ENCODE measurements at regions not wholly inside any gene's neighbourhood (a gene's known extent, or its start where the extent isn't known, plus 50 kb on each side); places are given as distances from the start of the nearest gene placed in this dataset.
A peak's percentile ranks its signal among the peaks of the same experiment; 100 is the strongest.

- Histone ChIP-seq H3K4ac (ENCODE audit: low read length) (no peak overlapping the region), H3K36me3 (replicated peaks in 1 of 2; ENCODE audit: control insufficient read depth in 2 of 2, insufficient read depth in 2 of 2, low read length in 2 of 2) (no peaks in the 10 kb centered on the region), H2AFZ (ENCODE audit: low read length) (no peak overlapping the region), H3K9ac (ENCODE audit: low read depth, low read length, poor library complexity) (no peak overlapping the region), H2BK120ac (ENCODE audit: low read depth, low read length) (no peak overlapping the region), H3K4me3 (ENCODE audit: low read length in 2 of 2) (no peak overlapping the region), H3K79me1 (ENCODE audit: low read depth, low read length) (no peaks in the 10 kb centered on the region), H2BK15ac (ENCODE audit: low read length) (no peak overlapping the region), H3K9me3 (replicated peaks in 1 of 2; ENCODE audit: control insufficient read depth in 2 of 2, insufficient read depth in 1 of 2, low read depth in 1 of 2, low read length in 2 of 2) (no peaks in the 10 kb centered on the region), H3K14ac (ENCODE audit: low read length) (no peak overlapping the region), H3K27me3 (ENCODE audit: control insufficient read depth in 3 of 3, insufficient read depth in 3 of 3, low read depth in 1 of 3, low read length in 3 of 3) (no peaks in the 10 kb centered on the region), H3K27ac (replicated peaks; ENCODE audit: low read length) (no peak overlapping the region), H2AK5ac (ENCODE audit: low read depth, low read length) (no peak overlapping the region), H4K91ac (ENCODE audit: low read depth, low read length, poor library complexity) (no peak overlapping the region), H3K23ac (ENCODE audit: low read depth, low read length, poor library complexity) (no peak overlapping the region), H2BK12ac (ENCODE audit: low read length) (no peak overlapping the region), H3K18ac (ENCODE audit: low read length) (no peak overlapping the region), H3K4me1 (ENCODE audit: control insufficient read depth in 2 of 2, insufficient read depth in 1 of 2, low read depth in 1 of 2, low read length in 2 of 2) (peaks cover 9 to 11% of the 10 kb centered on the region in 2 donors), H4K8ac (ENCODE audit: low read depth, low read length) (no peak overlapping the region), H2BK5ac (ENCODE audit: low read length) (no peak overlapping the region), H3K4me2 (ENCODE audit: insufficient read depth, low read length, poor library complexity, severe bottlenecking) (no peak overlapping the region)
- whole genome bisulfite sequencing, 2 donors (ENCODE audit: extremely low coverage in 2 of 2, insufficient read length in 2 of 2, insufficient replicate concordance in 1 of 2): no CpG with 5 or more reads among the region's 1 CpG
- DNase-seq (ENCODE audit: low spot score): no peak
Measured at GRCh38 chr12:19006626-19007137, 122.9 kb upstream of the PLEKHA5 start.

- Histone ChIP-seq H3K36me3 (replicated peaks in 1 of 2; ENCODE audit: control insufficient read depth in 2 of 2, insufficient read depth in 2 of 2, low read length in 2 of 2) (no peaks in the 10 kb centered on the region), H3K4me2 (ENCODE audit: insufficient read depth, low read length, poor library complexity, severe bottlenecking) (no peak overlapping the region), H3K79me1 (ENCODE audit: low read depth, low read length) (no peaks in the 10 kb centered on the region), H3K9me3 (replicated peaks in 1 of 2; ENCODE audit: control insufficient read depth in 2 of 2, insufficient read depth in 1 of 2, low read depth in 1 of 2, low read length in 2 of 2) (no peaks in the 10 kb centered on the region), H2BK15ac (ENCODE audit: low read length) (no peak overlapping the region), H3K4ac (ENCODE audit: low read length) (no peak overlapping the region), H2BK5ac (ENCODE audit: low read length) (no peak overlapping the region), H4K8ac (ENCODE audit: low read depth, low read length) (no peak overlapping the region), H3K27ac (replicated peaks; ENCODE audit: low read length) (no peak overlapping the region), H3K4me1 (ENCODE audit: control insufficient read depth in 2 of 2, insufficient read depth in 1 of 2, low read depth in 1 of 2, low read length in 2 of 2) (peaks cover 9 to 11% of the 10 kb centered on the region in 2 donors), H2BK120ac (ENCODE audit: low read depth, low read length) (no peak overlapping the region), H4K91ac (ENCODE audit: low read depth, low read length, poor library complexity) (no peak overlapping the region), H2AK5ac (ENCODE audit: low read depth, low read length) (no peak overlapping the region), H3K18ac (ENCODE audit: low read length) (no peak overlapping the region), H3K4me3 (ENCODE audit: low read length in 2 of 2) (no peak overlapping the region), H3K27me3 (ENCODE audit: control insufficient read depth in 3 of 3, insufficient read depth in 3 of 3, low read depth in 1 of 3, low read length in 3 of 3) (no peaks in the 10 kb centered on the region), H3K23ac (ENCODE audit: low read depth, low read length, poor library complexity) (no peak overlapping the region), H2AFZ (ENCODE audit: low read length) (no peak overlapping the region), H3K14ac (ENCODE audit: low read length) (no peak overlapping the region), H3K9ac (ENCODE audit: low read depth, low read length, poor library complexity) (no peak overlapping the region), H2BK12ac (ENCODE audit: low read length) (no peak overlapping the region)
- DNase-seq (ENCODE audit: low spot score): no peak
- WGBS, 2 donors (ENCODE audit: extremely low coverage in 2 of 2, insufficient read length in 2 of 2, insufficient replicate concordance in 1 of 2): no CpG with 5 or more reads among the region's 2 CpGs
Measured at GRCh38 chr12:19008102-19008501, 121.4 kb upstream of the PLEKHA5 start.

GRCh38 chr12:19010087-19010486, 119.4 kb upstream of the PLEKHA5 start:
- Histone ChIP-seq H3K9ac (ENCODE audit: low read depth, low read length, poor library complexity) (no peak overlapping the region), H3K4me1 (ENCODE audit: control insufficient read depth in 2 of 2, insufficient read depth in 1 of 2, low read depth in 1 of 2, low read length in 2 of 2) (peaks cover 0 to 5% of the 10 kb centered on the region in 2 donors), H2BK120ac (ENCODE audit: low read depth, low read length) (no peak overlapping the region), H3K36me3 (replicated peaks in 1 of 2; ENCODE audit: control insufficient read depth in 2 of 2, insufficient read depth in 2 of 2, low read length in 2 of 2) (no peaks in the 10 kb centered on the region), H2AK5ac (ENCODE audit: low read depth, low read length) (no peak overlapping the region), H4K8ac (ENCODE audit: low read depth, low read length) (no peak overlapping the region), H3K14ac (ENCODE audit: low read length) (no peak overlapping the region), H3K9me3 (replicated peaks in 1 of 2; ENCODE audit: control insufficient read depth in 2 of 2, insufficient read depth in 1 of 2, low read depth in 1 of 2, low read length in 2 of 2) (no peaks in the 10 kb centered on the region), H3K27me3 (ENCODE audit: control insufficient read depth in 3 of 3, insufficient read depth in 3 of 3, low read depth in 1 of 3, low read length in 3 of 3) (no peaks in the 10 kb centered on the region), H3K18ac (ENCODE audit: low read length) (no peak overlapping the region), H3K4ac (ENCODE audit: low read length) (no peak overlapping the region), H4K91ac (ENCODE audit: low read depth, low read length, poor library complexity) (no peak overlapping the region), H3K79me1 (ENCODE audit: low read depth, low read length) (no peaks in the 10 kb centered on the region), H3K23ac (ENCODE audit: low read depth, low read length, poor library complexity) (no peak overlapping the region), H2BK5ac (ENCODE audit: low read length) (peak overlapping the region; percentile 79), H2BK15ac (ENCODE audit: low read length) (no peak overlapping the region), H3K4me2 (ENCODE audit: insufficient read depth, low read length, poor library complexity, severe bottlenecking) (no peak overlapping the region), H2AFZ (ENCODE audit: low read length) (no peak overlapping the region), H3K27ac (replicated peaks; ENCODE audit: low read length) (no peak overlapping the region), H2BK12ac (ENCODE audit: low read length) (no peak overlapping the region), H3K4me3 (ENCODE audit: low read length in 2 of 2) (no peak overlapping the region)
- no CpG with 5 or more reads among the region's 3 CpGs for whole genome bisulfite sequencing, 2 donors (ENCODE audit: extremely low coverage in 2 of 2, insufficient read length in 2 of 2, insufficient replicate concordance in 1 of 2)
- no peak for DNase-seq (ENCODE audit: low spot score)

- Histone ChIP-seq H3K4ac (ENCODE audit: low read length) (no peak overlapping the region), H3K36me3 (replicated peaks in 1 of 2; ENCODE audit: control insufficient read depth in 2 of 2, insufficient read depth in 2 of 2, low read length in 2 of 2) (no peaks in the 10 kb centered on the region), H2BK5ac (ENCODE audit: low read length) (peak overlapping the region; percentile 79), H3K27me3 (ENCODE audit: control insufficient read depth in 3 of 3, insufficient read depth in 3 of 3, low read depth in 1 of 3, low read length in 3 of 3) (no peaks in the 10 kb centered on the region), H3K79me1 (ENCODE audit: low read depth, low read length) (no peaks in the 10 kb centered on the region), H3K4me1 (ENCODE audit: control insufficient read depth in 2 of 2, insufficient read depth in 1 of 2, low read depth in 1 of 2, low read length in 2 of 2) (peaks cover 0 to 4% of the 10 kb centered on the region in 2 donors), H2BK15ac (ENCODE audit: low read length) (peak overlapping the region; percentile 30), H3K4me3 (ENCODE audit: low read length in 2 of 2) (no peak overlapping the region), H3K4me2 (ENCODE audit: insufficient read depth, low read length, poor library complexity, severe bottlenecking) (no peak overlapping the region), H3K9ac (ENCODE audit: low read depth, low read length, poor library complexity) (no peak overlapping the region), H2AFZ (ENCODE audit: low read length) (no peak overlapping the region), H2BK12ac (ENCODE audit: low read length) (no peak overlapping the region), H4K91ac (ENCODE audit: low read depth, low read length, poor library complexity) (no peak overlapping the region), H3K23ac (ENCODE audit: low read depth, low read length, poor library complexity) (no peak overlapping the region), H3K14ac (ENCODE audit: low read length) (no peak overlapping the region), H2BK120ac (ENCODE audit: low read depth, low read length) (no peak overlapping the region), H2AK5ac (ENCODE audit: low read depth, low read length) (peak overlapping the region; percentile 19), H3K9me3 (replicated peaks in 1 of 2; ENCODE audit: control insufficient read depth in 2 of 2, insufficient read depth in 1 of 2, low read depth in 1 of 2, low read length in 2 of 2) (no peaks in the 10 kb centered on the region), H3K27ac (replicated peaks; ENCODE audit: low read length) (no peak overlapping the region), H4K8ac (ENCODE audit: low read depth, low read length) (no peak overlapping the region), H3K18ac (ENCODE audit: low read length) (no peak overlapping the region)
- no CpG with 5 or more reads among the region's 10 CpGs for WGBS, 2 donors (ENCODE audit: extremely low coverage in 2 of 2, insufficient read length in 2 of 2, insufficient replicate concordance in 1 of 2)
- no peak for DNase-seq (ENCODE audit: low spot score)
Measured at GRCh38 chr12:19010726-19011125, 118.8 kb upstream of the PLEKHA5 start.
